Tibial artery (tissue), 4 donors: ENCODE measurements at regions not wholly inside any gene's neighbourhood (a gene's known extent, or its start where the extent isn't known, plus 50 kb on each side); places are given as distances from the start of the nearest gene placed in this dataset.
"Not testable (repeated sequence)": the region's sequence is repeated elsewhere in the genome, so short reads cannot be mapped to it uniquely, and the experiment has no call there.

Source experiments
- DNase-seq, 2 donors: peaks; one replicate each; pipeline ENCODE4 v3.0.0-alpha.2; 2019
- H3K27ac ChIP-seq, 2 donors: fragments of 200-600 bp; sonication (generic) in 1 of 2; 1 replicate in 1 of 2; 2 replicates in 1 of 2; pipeline ENCODE4 v1.5.1; 2018 to 2019; ENCODE audit warnings: mild to moderate bottlenecking in 1 of 2
- H3K27me3 ChIP-seq, 2 donors: fragments of 200-600 bp; sonication (generic) in 1 of 2; one replicate each; pipeline versions ENCODE4 v1.5.1 to v1.6.0; 2016 to 2019
- H3K36me3 ChIP-seq, 3 donors: fragments of 200-600 bp; sonication (generic) in 2 of 3; one replicate each; pipeline ENCODE4 v1.5.1; 2016 to 2019; ENCODE audit warnings: mild to moderate bottlenecking in 2 of 3
- H3K4me1 ChIP-seq, 4 donors: fragments of 200-600 bp; sonication (generic) in 2 of 4; 1 replicate in 3 of 4; 2 replicates in 1 of 4; pipeline ENCODE4 v1.5.1; 2016 to 2019
- H3K4me3 ChIP-seq, 2 donors: fragments of 200-600 bp; sonication (generic) in 1 of 2; 1 replicate in 1 of 2; 2 replicates in 1 of 2; pipeline ENCODE4 v1.5.1; 2018 to 2019; ENCODE audit warnings: mild to moderate bottlenecking in 2 of 2
- H3K9me3 ChIP-seq, 3 donors: fragments of 200-600 bp; sonication (generic) in 1 of 3; one replicate each; pipeline ENCODE4 v1.5.1; 2016 to 2019
- intact Hi-C: fragments of 100-400 bp; cut with DNase I; formaldehyde crosslinking; loops from one replicate; pipeline ENCODE4 v1.15.0; 2023; ENCODE audit warnings: low total_unique reads
- TF ChIP-seq, protein P1 (sequence below), 2 experiments: fragments of 200-600 bp in 1 of 2; fragments of 450-650 bp in 1 of 2; IDR thresholded peaks; one replicate each; pipeline ENCODE4 v1.5.1; 2017 to 2019; ENCODE audit warnings: antibody characterized with exemption in 2 of 2, mild to moderate bottlenecking in 1 of 2, moderate library complexity in 1 of 2

DNA sequence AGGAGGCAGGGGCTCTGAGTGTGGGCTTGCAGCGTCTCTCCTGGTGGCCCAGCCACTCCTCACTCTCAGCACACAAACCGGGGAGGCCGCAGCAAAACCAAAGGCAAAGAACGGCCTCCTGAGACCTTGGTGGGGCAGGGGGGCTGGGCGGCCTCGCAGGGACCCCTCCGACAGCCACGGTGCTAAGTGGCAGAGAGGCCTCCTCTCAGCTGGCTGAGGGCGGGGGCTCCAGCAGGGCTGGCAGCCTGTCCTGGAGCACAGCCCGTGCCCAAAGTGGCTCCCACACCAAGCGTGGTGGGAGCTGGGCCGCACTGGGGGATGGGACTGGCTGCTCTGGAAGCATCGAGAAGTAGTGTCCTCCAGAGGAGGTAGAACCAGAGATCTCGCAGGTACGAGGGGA, 334.4 kb downstream of the QKI start:
- Histone ChIP-seq H3K9me3 (no peaks in the 10 kb centered on the region), H3K4me1 (no peaks in the 10 kb centered on the region), H3K4me3 (no peak overlapping the region), H3K27ac (no peak overlapping the region), H3K27me3 (peaks cover 0 to 4% of the 10 kb centered on the region in 2 donors), H3K36me3 (no peaks in the 10 kb centered on the region)
- TF ChIP-seq, protein P1, sequence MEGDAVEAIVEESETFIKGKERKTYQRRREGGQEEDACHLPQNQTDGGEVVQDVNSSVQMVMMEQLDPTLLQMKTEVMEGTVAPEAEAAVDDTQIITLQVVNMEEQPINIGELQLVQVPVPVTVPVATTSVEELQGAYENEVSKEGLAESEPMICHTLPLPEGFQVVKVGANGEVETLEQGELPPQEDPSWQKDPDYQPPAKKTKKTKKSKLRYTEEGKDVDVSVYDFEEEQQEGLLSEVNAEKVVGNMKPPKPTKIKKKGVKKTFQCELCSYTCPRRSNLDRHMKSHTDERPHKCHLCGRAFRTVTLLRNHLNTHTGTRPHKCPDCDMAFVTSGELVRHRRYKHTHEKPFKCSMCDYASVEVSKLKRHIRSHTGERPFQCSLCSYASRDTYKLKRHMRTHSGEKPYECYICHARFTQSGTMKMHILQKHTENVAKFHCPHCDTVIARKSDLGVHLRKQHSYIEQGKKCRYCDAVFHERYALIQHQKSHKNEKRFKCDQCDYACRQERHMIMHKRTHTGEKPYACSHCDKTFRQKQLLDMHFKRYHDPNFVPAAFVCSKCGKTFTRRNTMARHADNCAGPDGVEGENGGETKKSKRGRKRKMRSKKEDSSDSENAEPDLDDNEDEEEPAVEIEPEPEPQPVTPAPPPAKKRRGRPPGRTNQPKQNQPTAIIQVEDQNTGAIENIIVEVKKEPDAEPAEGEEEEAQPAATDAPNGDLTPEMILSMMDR (IDR thresholded peaks at IDR 0.05): no peak
- DNase-seq: no peak
- intact Hi-C loops: no loop called here

DNA sequence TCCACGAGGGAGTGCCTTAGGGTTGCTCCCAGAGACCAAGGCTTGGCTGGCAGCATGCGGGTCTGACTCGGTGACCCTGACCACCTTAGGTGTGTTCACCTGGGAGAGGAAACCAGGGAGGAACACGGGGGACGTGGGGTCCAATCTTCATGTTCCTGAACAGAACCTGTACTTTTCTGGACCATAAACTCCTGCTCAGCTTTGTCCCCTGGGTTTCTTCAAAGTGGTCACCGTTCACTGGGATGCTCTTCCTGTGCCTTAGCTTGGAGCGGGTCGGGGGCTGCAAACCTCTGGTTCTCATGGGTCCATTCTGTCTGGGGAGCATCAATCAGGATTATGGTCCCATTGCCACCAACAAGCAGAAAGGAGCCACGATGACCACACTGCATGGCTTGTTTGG, 333.5 kb downstream of the QKI start:
- TF ChIP-seq, protein P1 (IDR thresholded peaks at IDR 0.05): no peak
- H3K27ac ChIP-seq: no peak overlapping the region
- DNase-seq: no peak
- no peaks in the 10 kb centered on the region for H3K9me3 ChIP-seq
- H3K4me3 ChIP-seq: no peak overlapping the region
- H3K4me1 ChIP-seq: no peaks in the 10 kb centered on the region
- intact Hi-C loops: no loop called here
- H3K27me3 ChIP-seq: peaks cover 0 to 6% of the 10 kb centered on the region in 2 donors
- no peaks in the 10 kb centered on the region for H3K36me3 ChIP-seq

GRCh38 chr6:163747058-163747457, 332.5 kb downstream of the QKI start:
- H3K9me3 ChIP-seq, H3K4me3 ChIP-seq, intact Hi-C loops, H3K4me1 ChIP-seq, DNase-seq, H3K27me3 ChIP-seq, H3K36me3 ChIP-seq, H3K27ac ChIP-seq: not testable (repeated sequence)

DNA sequence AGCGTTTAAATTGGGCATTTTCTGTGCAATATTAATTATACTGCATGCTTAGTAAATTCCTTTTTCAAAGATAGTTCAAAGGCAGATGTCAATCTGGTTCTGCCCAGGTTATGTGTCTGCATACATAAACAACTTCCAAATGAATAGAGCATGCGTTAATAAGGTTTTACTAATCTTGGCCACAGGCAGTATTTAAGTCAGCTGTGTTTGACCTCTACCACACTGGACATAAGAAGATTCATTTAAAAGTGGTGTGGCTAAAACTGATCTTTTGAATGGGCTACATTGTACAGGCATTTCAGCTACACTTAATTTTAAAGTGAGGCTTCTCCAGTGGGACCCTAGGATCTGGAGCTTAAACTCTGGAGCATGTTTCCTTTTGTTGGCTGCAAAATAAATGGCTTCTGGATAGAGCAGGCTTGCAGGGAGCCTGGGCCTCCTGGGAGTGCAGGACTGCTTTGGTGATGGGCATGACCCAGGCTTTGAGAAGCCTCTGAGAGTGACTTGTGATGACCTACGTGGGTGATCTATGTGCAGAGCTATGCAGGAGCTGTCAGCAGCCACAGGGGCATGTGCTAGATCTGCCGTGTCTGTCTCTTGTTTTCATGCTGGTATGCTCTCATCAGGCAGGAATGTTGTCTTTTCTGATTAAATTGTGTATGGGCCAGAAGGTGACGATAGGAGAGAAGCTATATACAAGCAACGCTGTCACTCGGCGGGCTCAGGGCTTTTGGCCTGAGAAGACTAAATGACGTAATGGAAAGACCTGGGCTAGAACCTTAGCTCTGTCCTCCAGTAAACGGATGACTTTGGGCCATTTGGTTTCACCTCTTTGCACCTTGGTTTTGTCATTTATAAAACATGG, 331.2 kb downstream of the QKI start:
- intact Hi-C loops: no loop called here
- no peaks in the 10 kb centered on the region for H3K9me3 ChIP-seq
- H3K27ac ChIP-seq: no peak overlapping the region
- H3K4me1 ChIP-seq: no peaks in the 10 kb centered on the region
- H3K27me3 ChIP-seq: peaks cover 0 to 6% of the 10 kb centered on the region in 2 donors
- DNase-seq: no peak
- no peak overlapping the region for H3K4me3 ChIP-seq
- TF ChIP-seq, protein P1 (IDR thresholded peaks at IDR 0.05): no peak
- H3K36me3 ChIP-seq: no peaks in the 10 kb centered on the region

DNA sequence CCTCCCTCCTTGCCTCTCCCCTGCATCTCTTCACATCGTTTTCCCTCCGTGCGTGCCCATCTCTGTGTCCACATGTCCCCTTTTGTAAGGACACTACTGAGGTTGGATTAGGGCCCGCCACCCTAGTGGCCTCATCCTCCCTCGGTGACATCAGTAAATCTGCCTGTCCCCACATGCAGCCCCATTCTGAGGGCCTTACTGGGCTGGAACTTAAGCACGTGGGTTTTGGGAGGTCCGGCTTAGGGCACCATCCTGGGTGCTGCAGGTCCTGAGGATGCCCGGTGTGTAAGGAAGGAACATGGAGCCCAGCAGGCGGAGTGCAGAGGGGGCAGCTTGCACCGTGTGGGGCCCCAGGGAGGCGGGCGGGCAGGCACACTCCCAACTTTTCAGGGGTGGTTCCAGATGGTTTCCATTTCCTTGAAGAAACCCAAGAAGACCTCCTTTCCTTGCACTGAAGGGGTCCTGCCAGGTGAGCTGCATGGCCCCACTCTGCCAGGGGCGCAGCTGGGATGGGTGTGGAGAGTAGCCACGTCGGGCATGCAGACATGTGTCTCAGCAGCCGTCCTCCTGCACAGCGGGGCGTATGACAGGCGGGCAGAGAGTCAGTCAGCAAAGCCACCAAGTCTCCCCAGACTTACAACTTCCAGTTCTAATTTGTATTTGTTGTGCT, 329.9 kb downstream of the QKI start:
- Histone ChIP-seq H3K27ac (no peak overlapping the region), H3K4me1 (no peaks in the 10 kb centered on the region)
- intact Hi-C loops: no loop called here

More for the DNA sequence above, 329.9 kb downstream of the QKI start:
- H3K36me3 ChIP-seq: no peaks in the 10 kb centered on the region
- peaks cover 0 to 6% of the 10 kb centered on the region in 2 donors for H3K27me3 ChIP-seq
- no peak for DNase-seq
- H3K4me3 ChIP-seq: no peak overlapping the region
- H3K9me3 ChIP-seq: no peaks in the 10 kb centered on the region
- TF ChIP-seq, protein P1 (IDR thresholded peaks at IDR 0.05): no peak
